HEK293 (cell line): ENCODE measurements at regions not wholly inside any gene's neighbourhood (a gene's known extent, or its start where the extent isn't known, plus 50 kb on each side); places are given as distances from the start of the nearest gene placed in this dataset.

Experiments
- GLIS1 ChIP-seq: fragments of 450-650 bp; formaldehyde crosslinking; IDR thresholded peaks from 2 replicates; pipeline ENCODE4 v1.5.1; 2016; ENCODE audit warnings: missing biosample characterization, missing genetic modification characterization
- SALL2 ChIP-seq: fragments of 450-650 bp; formaldehyde crosslinking; IDR thresholded peaks from 2 replicates; pipeline ENCODE4 v1.5.0; 2017; ENCODE audit warnings: missing biosample characterization, mild to moderate bottlenecking, missing genetic modification characterization, borderline replicate concordance
- SCRT1 ChIP-seq: fragments of 450-650 bp; formaldehyde crosslinking; IDR thresholded peaks from 2 replicates; pipeline ENCODE4 v1.5.1; 2016; ENCODE audit warnings: missing biosample characterization, missing genetic modification characterization, borderline replicate concordance
- ZIC2 ChIP-seq: fragments of 450-650 bp; formaldehyde crosslinking; IDR thresholded peaks from 2 replicates; pipeline ENCODE4 v1.5.1; 2016; ENCODE audit warnings: missing biosample characterization, missing genetic modification characterization
- ZNF121 ChIP-seq: fragments of 450-650 bp; formaldehyde crosslinking; IDR thresholded peaks from 2 replicates; pipeline ENCODE4 v1.5.1; 2016; ENCODE audit warnings: missing biosample characterization, missing genetic modification characterization
- ZNF174 ChIP-seq: fragments of 450-650 bp; formaldehyde crosslinking; IDR thresholded peaks from 2 replicates; pipeline ENCODE4 v1.5.0; 2017; ENCODE audit warnings: missing biosample characterization, mild to moderate bottlenecking, missing genetic modification characterization
- ZNF23 ChIP-seq: fragments of 450-650 bp; formaldehyde crosslinking; IDR thresholded peaks from 2 replicates; pipeline ENCODE4 v1.5.1; 2016; ENCODE audit warnings: missing biosample characterization, missing genetic modification characterization, borderline replicate concordance
- ZNF239 ChIP-seq: fragments of 450-650 bp; formaldehyde crosslinking; IDR thresholded peaks from 2 replicates; pipeline ENCODE4 v1.5.1; 2016; ENCODE audit warnings: missing biosample characterization, missing genetic modification characterization
- ZNF24 ChIP-seq: fragments of 450-650 bp; formaldehyde crosslinking; IDR thresholded peaks from 2 replicates; pipeline ENCODE4 v1.5.1; 2016; ENCODE audit warnings: missing biosample characterization, missing genetic modification characterization
- ZNF292 ChIP-seq: fragments of 450-650 bp; formaldehyde crosslinking; IDR thresholded peaks from 2 replicates; pipeline ENCODE4 v1.5.1; 2016; ENCODE audit warnings: low read depth, missing biosample characterization, missing genetic modification characterization, borderline replicate concordance
- ZNF561 ChIP-seq: fragments of 450-650 bp; IDR thresholded peaks from 2 replicates; pipeline ENCODE4 v1.5.1; 2018; ENCODE audit warnings: missing biosample characterization, missing genetic modification characterization, borderline replicate concordance
- ZNF701 ChIP-seq: fragments of 450-650 bp; formaldehyde crosslinking; IDR thresholded peaks from 2 replicates; pipeline ENCODE4 v1.5.1; 2016; ENCODE audit warnings: missing biosample characterization, missing genetic modification characterization
- TF ChIP-seq, protein P1 (sequence below): fragments of 450-650 bp; formaldehyde crosslinking; IDR thresholded peaks from 2 replicates; pipeline ENCODE4 v1.5.1; 2016; ENCODE audit warnings: missing biosample characterization, missing genetic modification characterization

DNA sequence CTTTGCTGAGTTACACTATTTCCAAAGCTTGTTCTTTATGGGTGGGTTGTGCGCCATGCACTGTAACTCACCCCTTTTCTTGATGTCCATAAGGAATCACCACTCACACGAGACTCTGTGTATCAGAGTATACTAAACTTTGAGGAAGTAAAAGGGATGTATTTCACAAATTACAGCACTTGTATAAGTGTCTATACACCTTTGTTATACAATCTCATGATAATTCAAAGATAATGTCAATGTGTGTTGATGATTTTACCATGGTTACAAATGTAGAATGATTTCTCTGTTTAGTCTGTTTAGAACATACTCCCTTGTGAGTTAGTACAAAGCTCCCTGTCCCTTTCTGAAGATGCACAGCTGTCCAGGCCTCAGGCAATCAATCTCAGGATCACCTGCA is 922.2 kb upstream of the MAP3K7 start:
- TF ChIP-seq, protein P1, sequence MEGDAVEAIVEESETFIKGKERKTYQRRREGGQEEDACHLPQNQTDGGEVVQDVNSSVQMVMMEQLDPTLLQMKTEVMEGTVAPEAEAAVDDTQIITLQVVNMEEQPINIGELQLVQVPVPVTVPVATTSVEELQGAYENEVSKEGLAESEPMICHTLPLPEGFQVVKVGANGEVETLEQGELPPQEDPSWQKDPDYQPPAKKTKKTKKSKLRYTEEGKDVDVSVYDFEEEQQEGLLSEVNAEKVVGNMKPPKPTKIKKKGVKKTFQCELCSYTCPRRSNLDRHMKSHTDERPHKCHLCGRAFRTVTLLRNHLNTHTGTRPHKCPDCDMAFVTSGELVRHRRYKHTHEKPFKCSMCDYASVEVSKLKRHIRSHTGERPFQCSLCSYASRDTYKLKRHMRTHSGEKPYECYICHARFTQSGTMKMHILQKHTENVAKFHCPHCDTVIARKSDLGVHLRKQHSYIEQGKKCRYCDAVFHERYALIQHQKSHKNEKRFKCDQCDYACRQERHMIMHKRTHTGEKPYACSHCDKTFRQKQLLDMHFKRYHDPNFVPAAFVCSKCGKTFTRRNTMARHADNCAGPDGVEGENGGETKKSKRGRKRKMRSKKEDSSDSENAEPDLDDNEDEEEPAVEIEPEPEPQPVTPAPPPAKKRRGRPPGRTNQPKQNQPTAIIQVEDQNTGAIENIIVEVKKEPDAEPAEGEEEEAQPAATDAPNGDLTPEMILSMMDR = no peak
- TF ChIP-seq ZIC2 (tag by site-specific recombination) (no peak), ZNF239 (no peak), ZNF24 (no peak), ZNF561 (tag by site-specific recombination) (no peak), ZNF292 (tag by site-specific recombination) (no peak), GLIS1 (no peak), ZNF174 (no peak), ZNF23 (tag by site-specific recombination) (no peak), ZNF701 (tag by site-specific recombination) (no peak), SCRT1 (tag by site-specific recombination) (no peak), ZNF121 (tag by site-specific recombination) (no peak), SALL2 (tag by site-specific recombination) (no peak)
